ENCODE measurements at regions not wholly inside any gene's neighbourhood (a gene's known extent, or its start where the extent isn't known, plus 50 kb on each side); places are given as distances from the start of the nearest gene placed in this dataset.

- CTCF ChIA-PET (ENCODE audit: low intra/inter-chr PET ratio, low total read pairs): no interaction called here
- no peak for FAIRE-seq
- POLR2A ChIA-PET: no interaction called here
- Histone ChIP-seq H3K4me3 (replicated peaks in 1 of 3; ENCODE audit: insufficient read depth in 1 of 3, low read depth in 2 of 3, low read length in 3 of 3) (no peak overlapping the region), H3K79me2 (ENCODE audit: insufficient read depth, low read length) (no peaks in the 10 kb centered on the region), H4K20me1 (ENCODE audit: insufficient read depth, low read length) (no peaks in the 10 kb centered on the region), H3K27me3 (ENCODE audit: control insufficient read depth in 1 of 2, insufficient read depth in 2 of 2, low read length in 2 of 2) (peaks cover 5 to 30% of the 10 kb centered on the region in 2 experiments; a peak in 3 of 5 replicates), H3K4me2 (ENCODE audit: low read depth, low read length) (no peak overlapping the region), H3K4me1 (ENCODE audit: insufficient read depth, low read length) (peaks cover 18% of the 10 kb centered on the region), H3K9me3 (ENCODE audit: low read length) (peaks cover 21% of the 10 kb centered on the region), H3K9ac (ENCODE audit: insufficient read depth, low read depth, low read length) (no peak overlapping the region), H3K36me3 (replicated peaks in 1 of 2; ENCODE audit: control insufficient read depth in 1 of 2, insufficient read depth in 2 of 2, low read length in 2 of 2) (no peaks in the 10 kb centered on the region), H3K27ac (ENCODE audit: extremely low read length, insufficient read depth, low read length) (no peak overlapping the region), H2AFZ (ENCODE audit: low read length) (no peak overlapping the region)
- TF ChIP-seq ZNF34 (CRISPR knock-in tag; IDR thresholded peaks at IDR 0.05; ENCODE audit: borderline replicate concordance) (no peak), MIER3 (CRISPR knock-in tag; IDR thresholded peaks at IDR 0.05; ENCODE audit: borderline replicate concordance) (no peak), BHLHE40 (IDR thresholded peaks at IDR 0.05; ENCODE audit: low read length) (no peak), HDAC2 (CRISPR knock-in tag; IDR thresholded peaks at IDR 0.05) (no peak), ZNF660 (CRISPR knock-in tag; IDR thresholded peaks at IDR 0.05; ENCODE audit: borderline replicate concordance, low read depth) (no peak)
- in situ Hi-C loops (cut with HindIII; ENCODE audit: extremely low pct_ligation_motif_present, low pct_unique_long_range_greater_than_20kb): no loop called here
- no peak for ATAC-seq
- intact Hi-C loops (cut with micrococcal nuclease; ENCODE audit: unreplicated experiment): no loop called here
- WGBS (ENCODE audit: low lambda C conversion rate): 71% methylated on average over 31 of the region's 37 CpGs
- DNase-seq (ENCODE audit: low spot score): no peak
- BruUV-seq (replicated peaks): no TSS peak
These were observed 95.4 kb upstream of the ADRA2C start for GRCh38 chr4:3670521-3671519.

GRCh38 chr4:3669553-3669949 is 96.6 kb upstream of the ADRA2C start:
- Histone ChIP-seq H2AFZ (ENCODE audit: low read length) (no peak overlapping the region), H3K4me3 (replicated peaks in 1 of 3; ENCODE audit: insufficient read depth in 1 of 3, low read depth in 2 of 3, low read length in 3 of 3) (no peak overlapping the region), H3K4me2 (ENCODE audit: low read depth, low read length) (no peak overlapping the region), H3K9me3 (ENCODE audit: low read length) (peaks cover 21% of the 10 kb centered on the region), H3K79me2 (ENCODE audit: insufficient read depth, low read length) (no peaks in the 10 kb centered on the region), H3K4me1 (ENCODE audit: insufficient read depth, low read length) (peaks cover 18% of the 10 kb centered on the region), H3K36me3 (replicated peaks in 1 of 2; ENCODE audit: control insufficient read depth in 1 of 2, insufficient read depth in 2 of 2, low read length in 2 of 2) (no peaks in the 10 kb centered on the region), H3K27ac (ENCODE audit: extremely low read length, insufficient read depth, low read length) (no peak overlapping the region), H3K9ac (ENCODE audit: insufficient read depth, low read depth, low read length) (no peak overlapping the region), H3K27me3 (ENCODE audit: control insufficient read depth in 1 of 2, insufficient read depth in 2 of 2, low read length in 2 of 2) (peaks cover 5 to 28% of the 10 kb centered on the region in 2 experiments; a peak in 3 of 5 replicates), H4K20me1 (ENCODE audit: insufficient read depth, low read length) (no peaks in the 10 kb centered on the region)
- no peak for TF ChIP-seq SIX1 (CRISPR knock-in tag; IDR thresholded peaks at IDR 0.05; ENCODE audit: borderline replicate concordance)
- CTCF ChIA-PET (ENCODE audit: low intra/inter-chr PET ratio, low total read pairs): no interaction called here
- DNase-seq (ENCODE audit: low spot score): no peak
- POLR2A ChIA-PET: no interaction called here
- intact Hi-C loops (cut with micrococcal nuclease; ENCODE audit: unreplicated experiment) (no loop called here), in situ Hi-C loops (cut with HindIII; ENCODE audit: extremely low pct_ligation_motif_present, low pct_unique_long_range_greater_than_20kb) (no loop called here)
- no peak for ATAC-seq
- WGBS (ENCODE audit: low lambda C conversion rate): 81% methylated on average over 10 of the region's 21 CpGs
- FAIRE-seq: no peak
- no TSS peak for BruUV-seq (replicated peaks)
